ENCODE measurements at regions not wholly inside any gene's neighbourhood (a gene's known extent, or its start where the extent isn't known, plus 50 kb on each side); places are given as distances from the start of the nearest gene placed in this dataset.
A peak's percentile ranks its signal among the peaks of the same experiment; 100 is the strongest.
"Not testable (repeated sequence)": the region's sequence is repeated elsewhere in the genome, so short reads cannot be mapped to it uniquely, and the experiment has no call there.

DNA sequence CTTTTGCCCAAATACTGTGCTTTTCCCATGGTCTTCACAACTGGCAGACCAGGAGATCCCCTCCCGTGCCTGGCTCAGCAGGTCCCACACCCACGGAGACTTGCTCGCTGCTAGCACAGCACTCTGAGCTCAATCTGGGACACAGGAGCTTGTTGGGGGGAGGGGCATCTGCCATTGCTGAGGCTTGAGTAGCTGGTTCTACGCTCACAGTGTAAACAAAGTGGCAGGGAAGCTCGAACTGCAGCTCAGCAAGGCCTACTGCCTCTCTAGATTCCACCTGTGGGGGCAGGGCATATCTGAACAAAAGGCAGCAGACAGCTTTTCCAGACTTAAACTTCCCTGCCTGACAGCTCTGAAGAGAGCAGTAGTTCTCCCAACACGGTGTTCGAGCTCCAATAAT, 251.6 kb upstream of the PCDH18 start:
- H3K27ac Mint-ChIP-seq, POLR2A ChIA-PET, H3K4me3 Mint-ChIP-seq, H3K36me3 Mint-ChIP-seq: not testable (repeated sequence)
- ATAC-seq (peak; percentile 58), DNase-seq (ENCODE audit: low spot score) (peak; percentile 14)
- TF ChIP-seq, protein P1, sequence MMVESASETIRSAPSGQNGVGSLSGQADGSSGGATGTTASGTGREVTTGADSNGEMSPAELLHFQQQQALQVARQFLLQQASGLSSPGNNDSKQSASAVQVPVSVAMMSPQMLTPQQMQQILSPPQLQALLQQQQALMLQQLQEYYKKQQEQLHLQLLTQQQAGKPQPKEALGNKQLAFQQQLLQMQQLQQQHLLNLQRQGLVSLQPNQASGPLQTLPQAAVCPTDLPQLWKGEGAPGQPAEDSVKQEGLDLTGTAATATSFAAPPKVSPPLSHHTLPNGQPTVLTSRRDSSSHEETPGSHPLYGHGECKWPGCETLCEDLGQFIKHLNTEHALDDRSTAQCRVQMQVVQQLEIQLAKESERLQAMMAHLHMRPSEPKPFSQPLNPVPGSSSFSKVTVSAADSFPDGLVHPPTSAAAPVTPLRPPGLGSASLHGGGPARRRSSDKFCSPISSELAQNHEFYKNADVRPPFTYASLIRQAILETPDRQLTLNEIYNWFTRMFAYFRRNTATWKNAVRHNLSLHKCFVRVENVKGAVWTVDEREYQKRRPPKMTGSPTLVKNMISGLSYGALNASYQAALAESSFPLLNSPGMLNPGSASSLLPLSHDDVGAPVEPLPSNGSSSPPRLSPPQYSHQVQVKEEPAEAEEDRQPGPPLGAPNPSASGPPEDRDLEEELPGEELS (CRISPR knock-in tag; IDR thresholded peaks at IDR 0.05) = 0 out of 2 replicates have a peak, but pooled peaks have one; percentile 13
- Mint-ChIP-seq H3K4me1 (peaks cover 30% of the 10 kb centered on the region), H3K9me3 (peaks cover 17% of the 10 kb centered on the region), H3K27me3 (ENCODE audit: low read depth) (peaks cover 42% of the 10 kb centered on the region)
- CTCF ChIA-PET = interaction anchor here (0.8 kb wide), 1 partner anchor 36 kb away, joined by 3 read pairs; no protein-coding TSS in a partner anchor

DNA sequence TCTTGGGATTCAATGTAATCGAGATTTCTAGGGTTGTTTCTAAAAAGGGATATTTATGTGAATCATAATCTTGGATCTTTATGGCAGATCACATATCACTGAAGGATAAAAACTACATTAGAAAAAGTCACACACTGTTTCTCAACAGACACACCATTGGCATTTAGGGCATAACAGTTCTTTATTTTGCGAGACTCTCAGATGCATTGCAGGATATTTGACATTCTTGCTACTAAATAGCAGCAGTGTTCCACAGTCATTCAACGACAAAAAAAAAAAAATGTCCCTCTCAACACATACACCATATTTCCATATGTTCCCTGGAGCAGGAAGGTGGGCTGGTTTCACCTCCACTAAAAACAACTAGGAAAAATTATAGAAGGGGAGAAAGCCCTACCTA, 243.4 kb upstream of the PCDH18 start:
- no peak overlapping the region for H3K27ac Mint-ChIP-seq
- ChIA-PET POLR2A (no interaction called here), CTCF (no interaction called here)
- H3K27me3 Mint-ChIP-seq (ENCODE audit: low read depth) = no peaks in the 10 kb centered on the region
- no peaks in the 10 kb centered on the region; the same call in 1 of the 2 replicates for H3K4me1 Mint-ChIP-seq
- DNase-seq (ENCODE audit: low spot score) (no peak), ATAC-seq (no peak)
- H3K4me3 Mint-ChIP-seq = no peak overlapping the region
- peaks cover 7% of the 10 kb centered on the region; the same call in 1 of the 2 replicates for H3K9me3 Mint-ChIP-seq
- no peaks in the 10 kb centered on the region for H3K36me3 Mint-ChIP-seq
- no peak for TF ChIP-seq FOXK1 (CRISPR knock-in tag; IDR thresholded peaks at IDR 0.05)
- TF ChIP-seq, protein P1 (CRISPR knock-in tag; IDR thresholded peaks at IDR 0.05) = no peak
- no peak for TF ChIP-seq RORB (CRISPR knock-in tag; IDR thresholded peaks at IDR 0.05)
- no peak for TF ChIP-seq TP53 (CRISPR knock-in tag; IDR thresholded peaks at IDR 0.05)
- TF ChIP-seq ESRRA (CRISPR knock-in tag; IDR thresholded peaks at IDR 0.05; ENCODE audit: borderline replicate concordance) = no peak
- TF ChIP-seq, protein P2, sequence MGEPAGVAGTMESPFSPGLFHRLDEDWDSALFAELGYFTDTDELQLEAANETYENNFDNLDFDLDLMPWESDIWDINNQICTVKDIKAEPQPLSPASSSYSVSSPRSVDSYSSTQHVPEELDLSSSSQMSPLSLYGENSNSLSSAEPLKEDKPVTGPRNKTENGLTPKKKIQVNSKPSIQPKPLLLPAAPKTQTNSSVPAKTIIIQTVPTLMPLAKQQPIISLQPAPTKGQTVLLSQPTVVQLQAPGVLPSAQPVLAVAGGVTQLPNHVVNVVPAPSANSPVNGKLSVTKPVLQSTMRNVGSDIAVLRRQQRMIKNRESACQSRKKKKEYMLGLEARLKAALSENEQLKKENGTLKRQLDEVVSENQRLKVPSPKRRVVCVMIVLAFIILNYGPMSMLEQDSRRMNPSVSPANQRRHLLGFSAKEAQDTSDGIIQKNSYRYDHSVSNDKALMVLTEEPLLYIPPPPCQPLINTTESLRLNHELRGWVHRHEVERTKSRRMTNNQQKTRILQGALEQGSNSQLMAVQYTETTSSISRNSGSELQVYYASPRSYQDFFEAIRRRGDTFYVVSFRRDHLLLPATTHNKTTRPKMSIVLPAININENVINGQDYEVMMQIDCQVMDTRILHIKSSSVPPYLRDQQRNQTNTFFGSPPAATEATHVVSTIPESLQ (CRISPR knock-in tag; IDR thresholded peaks at IDR 0.05) = no peak
- TF ChIP-seq, protein P3, sequence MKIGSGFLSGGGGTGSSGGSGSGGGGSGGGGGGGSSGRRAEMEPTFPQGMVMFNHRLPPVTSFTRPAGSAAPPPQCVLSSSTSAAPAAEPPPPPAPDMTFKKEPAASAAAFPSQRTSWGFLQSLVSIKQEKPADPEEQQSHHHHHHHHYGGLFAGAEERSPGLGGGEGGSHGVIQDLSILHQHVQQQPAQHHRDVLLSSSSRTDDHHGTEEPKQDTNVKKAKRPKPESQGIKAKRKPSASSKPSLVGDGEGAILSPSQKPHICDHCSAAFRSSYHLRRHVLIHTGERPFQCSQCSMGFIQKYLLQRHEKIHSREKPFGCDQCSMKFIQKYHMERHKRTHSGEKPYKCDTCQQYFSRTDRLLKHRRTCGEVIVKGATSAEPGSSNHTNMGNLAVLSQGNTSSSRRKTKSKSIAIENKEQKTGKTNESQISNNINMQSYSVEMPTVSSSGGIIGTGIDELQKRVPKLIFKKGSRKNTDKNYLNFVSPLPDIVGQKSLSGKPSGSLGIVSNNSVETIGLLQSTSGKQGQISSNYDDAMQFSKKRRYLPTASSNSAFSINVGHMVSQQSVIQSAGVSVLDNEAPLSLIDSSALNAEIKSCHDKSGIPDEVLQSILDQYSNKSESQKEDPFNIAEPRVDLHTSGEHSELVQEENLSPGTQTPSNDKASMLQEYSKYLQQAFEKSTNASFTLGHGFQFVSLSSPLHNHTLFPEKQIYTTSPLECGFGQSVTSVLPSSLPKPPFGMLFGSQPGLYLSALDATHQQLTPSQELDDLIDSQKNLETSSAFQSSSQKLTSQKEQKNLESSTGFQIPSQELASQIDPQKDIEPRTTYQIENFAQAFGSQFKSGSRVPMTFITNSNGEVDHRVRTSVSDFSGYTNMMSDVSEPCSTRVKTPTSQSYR (CRISPR knock-in tag; IDR thresholded peaks at IDR 0.05) = no peak
- no peak for TF ChIP-seq GRHL2 (CRISPR knock-in tag; IDR thresholded peaks at IDR 0.05; ENCODE audit: insufficient replicate concordance, severe bottlenecking)
- TF ChIP-seq NR3C1 (CRISPR knock-in tag; conservative IDR thresholded peaks at IDR 0.05; ENCODE audit: low read depth) = no peak
- no peak for TF ChIP-seq GTF2I (CRISPR knock-in tag; conservative IDR thresholded peaks at IDR 0.05)
- TF ChIP-seq ETV6 (CRISPR knock-in tag; IDR thresholded peaks at IDR 0.05) = no peak
- TF ChIP-seq, protein P4, sequence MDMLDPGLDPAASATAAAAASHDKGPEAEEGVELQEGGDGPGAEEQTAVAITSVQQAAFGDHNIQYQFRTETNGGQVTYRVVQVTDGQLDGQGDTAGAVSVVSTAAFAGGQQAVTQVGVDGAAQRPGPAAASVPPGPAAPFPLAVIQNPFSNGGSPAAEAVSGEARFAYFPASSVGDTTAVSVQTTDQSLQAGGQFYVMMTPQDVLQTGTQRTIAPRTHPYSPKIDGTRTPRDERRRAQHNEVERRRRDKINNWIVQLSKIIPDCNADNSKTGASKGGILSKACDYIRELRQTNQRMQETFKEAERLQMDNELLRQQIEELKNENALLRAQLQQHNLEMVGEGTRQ (CRISPR knock-in tag; IDR thresholded peaks at IDR 0.05) = no peak
- TF ChIP-seq, protein P5, sequence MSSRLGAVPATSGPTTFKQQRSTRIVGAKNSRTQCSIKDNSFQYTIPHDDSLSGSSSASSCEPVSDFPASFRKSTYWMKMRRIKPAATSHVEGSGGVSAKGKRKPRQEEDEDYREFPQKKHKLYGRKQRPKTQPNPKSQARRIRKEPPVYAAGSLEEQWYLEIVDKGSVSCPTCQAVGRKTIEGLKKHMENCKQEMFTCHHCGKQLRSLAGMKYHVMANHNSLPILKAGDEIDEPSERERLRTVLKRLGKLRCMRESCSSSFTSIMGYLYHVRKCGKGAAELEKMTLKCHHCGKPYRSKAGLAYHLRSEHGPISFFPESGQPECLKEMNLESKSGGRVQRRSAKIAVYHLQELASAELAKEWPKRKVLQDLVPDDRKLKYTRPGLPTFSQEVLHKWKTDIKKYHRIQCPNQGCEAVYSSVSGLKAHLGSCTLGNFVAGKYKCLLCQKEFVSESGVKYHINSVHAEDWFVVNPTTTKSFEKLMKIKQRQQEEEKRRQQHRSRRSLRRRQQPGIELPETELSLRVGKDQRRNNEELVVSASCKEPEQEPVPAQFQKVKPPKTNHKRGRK (CRISPR knock-in tag; IDR thresholded peaks at IDR 0.05; ENCODE audit: borderline replicate concordance) = no peak
- no peak for TF ChIP-seq EMX1 (CRISPR knock-in tag; IDR thresholded peaks at IDR 0.05)
- TF ChIP-seq, protein P6, sequence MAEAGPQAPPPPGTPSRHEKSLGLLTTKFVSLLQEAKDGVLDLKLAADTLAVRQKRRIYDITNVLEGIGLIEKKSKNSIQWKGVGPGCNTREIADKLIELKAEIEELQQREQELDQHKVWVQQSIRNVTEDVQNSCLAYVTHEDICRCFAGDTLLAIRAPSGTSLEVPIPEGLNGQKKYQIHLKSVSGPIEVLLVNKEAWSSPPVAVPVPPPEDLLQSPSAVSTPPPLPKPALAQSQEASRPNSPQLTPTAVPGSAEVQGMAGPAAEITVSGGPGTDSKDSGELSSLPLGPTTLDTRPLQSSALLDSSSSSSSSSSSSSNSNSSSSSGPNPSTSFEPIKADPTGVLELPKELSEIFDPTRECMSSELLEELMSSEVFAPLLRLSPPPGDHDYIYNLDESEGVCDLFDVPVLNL (CRISPR knock-in tag; IDR thresholded peaks at IDR 0.05; ENCODE audit: borderline replicate concordance, low read depth) = no peak
- TF ChIP-seq, protein P7, sequence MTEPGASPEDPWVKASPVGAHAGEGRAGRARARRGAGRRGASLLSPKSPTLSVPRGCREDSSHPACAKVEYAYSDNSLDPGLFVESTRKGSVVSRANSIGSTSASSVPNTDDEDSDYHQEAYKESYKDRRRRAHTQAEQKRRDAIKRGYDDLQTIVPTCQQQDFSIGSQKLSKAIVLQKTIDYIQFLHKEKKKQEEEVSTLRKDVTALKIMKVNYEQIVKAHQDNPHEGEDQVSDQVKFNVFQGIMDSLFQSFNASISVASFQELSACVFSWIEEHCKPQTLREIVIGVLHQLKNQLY (CRISPR knock-in tag; IDR thresholded peaks at IDR 0.05) = no peak
- no peak for TF ChIP-seq ZNF138 (CRISPR knock-in tag; conservative IDR thresholded peaks at IDR 0.05)
